Activated CD4-positive, alpha-beta T cell treated with anti-CD3 and anti-CD28 coated beads for 36 hours (primary cell): ENCODE measurements at regions not wholly inside any gene's neighbourhood (a gene's known extent, or its start where the extent isn't known, plus 50 kb on each side); places are given as distances from the start of the nearest gene placed in this dataset.
"Not testable (repeated sequence)": the region's sequence is repeated elsewhere in the genome, so short reads cannot be mapped to it uniquely, and the experiment has no call there.

Source experiments
- ATAC-seq: fragments of 200-7000 bp; cut with Tn5 transposase; one replicate; pipeline ENCODE4 v1.10.0; 2021; ENCODE audit warnings: mild to moderate bottlenecking, moderate library complexity
- CTCF ChIA-PET: fragments of 350-600 bp; sonication (Branson Sonifier 250); formaldehyde crosslinking; loops from one replicate; lab custom pipeline; 2021; ENCODE audit warnings: antibody characterized with exemption; lab: Charles Lee
- POLR2A ChIA-PET: fragments of 350-600 bp; sonication (Branson Sonifier 250); formaldehyde crosslinking; loops from one replicate; lab custom pipeline; 2021; ENCODE audit warnings: antibody characterized with exemption, inconsistent platforms; lab: Charles Lee
- DNase-seq: peaks from one replicate; pipeline ENCODE4 v3.0.0-alpha.2; 2020
- H3K27ac Mint-ChIP-seq: one replicate; pipeline ENCODE4 v1.8.0; 2021; ENCODE audit warnings: mixed read lengths
- H3K27me3 Mint-ChIP-seq: one replicate; pipeline ENCODE4 v1.8.0; 2021; ENCODE audit warnings: mixed read lengths
- H3K36me3 Mint-ChIP-seq: one replicate; pipeline ENCODE4 v1.8.0; 2021; ENCODE audit warnings: low read depth, mixed read lengths
- H3K4me1 Mint-ChIP-seq: one replicate; pipeline ENCODE4 v1.8.0; 2021; ENCODE audit warnings: mixed read lengths
- H3K4me3 Mint-ChIP-seq: one replicate; pipeline ENCODE4 v1.8.0; 2021; ENCODE audit warnings: mild to moderate bottlenecking, moderate library complexity, mixed read lengths
- H3K9me3 Mint-ChIP-seq: one replicate; pipeline ENCODE4 v1.8.0; 2021; ENCODE audit warnings: low read depth, mixed read lengths
- intact Hi-C, 2 experiments: fragments of 100-400 bp; cut with DNase I in 1 of 2; cut with micrococcal nuclease in 1 of 2; formaldehyde crosslinking; loops; one replicate each; pipeline versions ENCODE4 v1.14.2 to v1.15.1; 2022 to 2024; cut with DNase I, micrococcal nuclease

- no peak overlapping the region for H3K27ac Mint-ChIP-seq
- POLR2A ChIA-PET: no interaction called here
These were observed 650.3 kb upstream of the ALG10B start for GRCh38 chr12:37666069-37666781.

GRCh38 chr12:37668557-37668956 is 648.0 kb upstream of the ALG10B start:
- CTCF ChIA-PET: not testable (repeated sequence)

More at GRCh38 chr12:37666069-37666781, 650.3 kb upstream of the ALG10B start:
- Mint-ChIP-seq H3K36me3 (no peaks in the 10 kb centered on the region), H3K9me3 (peaks cover 6% of the 10 kb centered on the region), H3K27me3 (no peaks in the 10 kb centered on the region), H3K4me1 (no peaks in the 10 kb centered on the region), H3K4me3 (no peak overlapping the region)
- CTCF ChIA-PET: interaction anchor here (0.9 kb wide), 1 partner anchor 257 kb away, joined by 3 read pairs; no protein-coding TSS in a partner anchor
- intact Hi-C loops: no loop called here
- ATAC-seq: no peak
- DNase-seq: no peak

GRCh38 chr12:37672655-37673260 is 643.8 kb upstream of the ALG10B start:
- POLR2A ChIA-PET: no interaction called here
- Mint-ChIP-seq H3K4me1 (no peaks in the 10 kb centered on the region), H3K9me3 (no peaks in the 10 kb centered on the region), H3K27me3 (no peaks in the 10 kb centered on the region), H3K27ac (no peak overlapping the region), H3K36me3 (no peaks in the 10 kb centered on the region), H3K4me3 (no peak overlapping the region)
- intact Hi-C loops: loop anchor here (2.0 to 10.0 kb wide), 3 partner anchors 465 to 644 kb away; partner anchors contain the start of gene ALG10B (in 2 of the 2)
- no peak for DNase-seq
- ATAC-seq: no peak
- CTCF ChIA-PET: interaction anchor here (0.6 kb wide), 1 partner anchor 370 kb away, joined by 3 read pairs; no protein-coding TSS in a partner anchor

More at GRCh38 chr12:37668557-37668956, 648.0 kb upstream of the ALG10B start:
- H3K27me3 Mint-ChIP-seq, H3K4me3 Mint-ChIP-seq, POLR2A ChIA-PET, H3K36me3 Mint-ChIP-seq, ATAC-seq, intact Hi-C loops, H3K27ac Mint-ChIP-seq, H3K9me3 Mint-ChIP-seq, DNase-seq, H3K4me1 Mint-ChIP-seq: not testable (repeated sequence)

GRCh38 chr12:37720846-37721245 is 595.7 kb upstream of the ALG10B start:
- H3K27me3 Mint-ChIP-seq: no peaks in the 10 kb centered on the region
- no peak for ATAC-seq
- ChIA-PET POLR2A (no interaction called here), CTCF (no interaction called here)
- H3K36me3 Mint-ChIP-seq: no peaks in the 10 kb centered on the region
- no peaks in the 10 kb centered on the region for H3K4me1 Mint-ChIP-seq
- peaks cover 13% of the 10 kb centered on the region for H3K9me3 Mint-ChIP-seq
- no peak overlapping the region for H3K4me3 Mint-ChIP-seq
- DNase-seq: no peak
- intact Hi-C loops: no loop called here
- H3K27ac Mint-ChIP-seq: no peak overlapping the region

GRCh38 chr12:37733856-37734255 is 582.7 kb upstream of the ALG10B start:
- DNase-seq (no peak), ATAC-seq (no peak)
- Mint-ChIP-seq H3K4me1 (no peaks in the 10 kb centered on the region), H3K27ac (no peak overlapping the region), H3K9me3 (peaks cover 24% of the 10 kb centered on the region), H3K36me3 (no peaks in the 10 kb centered on the region), H3K27me3 (no peaks in the 10 kb centered on the region), H3K4me3 (no peak overlapping the region)
- CTCF ChIA-PET: no interaction called here
- POLR2A ChIA-PET: no interaction called here
- intact Hi-C loops: no loop called here
